ENCODE measurements at regions not wholly inside any gene's neighbourhood (a gene's known extent, or its start where the extent isn't known, plus 50 kb on each side); places are given as distances from the start of the nearest gene placed in this dataset.

DNA sequence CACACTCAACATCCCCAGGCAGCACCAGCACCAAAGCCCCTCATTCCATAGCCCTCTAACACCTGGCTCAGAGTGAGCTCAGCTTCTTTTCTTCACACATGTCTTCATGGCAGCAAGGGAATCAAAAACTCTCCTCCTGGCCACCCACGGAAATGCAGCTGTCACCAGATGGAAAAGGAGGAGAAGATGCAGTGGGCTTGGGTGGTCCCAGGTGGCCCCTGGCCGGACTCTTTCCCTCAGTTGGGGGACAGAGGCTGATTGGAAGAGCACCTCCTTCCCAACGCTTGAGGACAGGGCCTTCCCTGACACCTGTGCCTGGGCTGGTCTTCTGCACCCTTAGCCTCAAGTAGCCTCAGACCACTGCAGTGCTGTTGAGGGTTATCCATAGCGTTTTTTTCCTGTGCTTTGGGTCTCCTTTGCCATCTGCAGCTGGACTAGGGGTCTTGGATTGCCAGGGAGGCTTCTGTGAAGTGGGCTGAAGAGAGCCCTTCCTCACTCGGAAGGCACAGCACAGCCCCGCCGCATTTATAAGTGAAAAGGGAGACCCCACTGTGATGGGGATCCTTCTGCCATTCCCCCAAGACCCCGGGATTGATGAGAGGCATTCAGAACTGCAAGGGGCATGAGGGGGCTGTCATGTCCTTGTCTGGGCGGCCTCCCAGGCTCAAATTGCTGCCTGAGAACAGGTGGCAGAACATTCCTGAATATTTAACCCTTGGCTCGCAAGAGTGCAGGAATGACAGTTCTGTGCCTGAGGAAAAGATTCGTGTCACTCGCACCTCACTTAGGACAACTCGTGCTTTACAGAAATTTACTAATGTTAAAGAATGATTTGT is 200.0 kb downstream of the AUH start:
- no peak for DNase-seq

DNA sequence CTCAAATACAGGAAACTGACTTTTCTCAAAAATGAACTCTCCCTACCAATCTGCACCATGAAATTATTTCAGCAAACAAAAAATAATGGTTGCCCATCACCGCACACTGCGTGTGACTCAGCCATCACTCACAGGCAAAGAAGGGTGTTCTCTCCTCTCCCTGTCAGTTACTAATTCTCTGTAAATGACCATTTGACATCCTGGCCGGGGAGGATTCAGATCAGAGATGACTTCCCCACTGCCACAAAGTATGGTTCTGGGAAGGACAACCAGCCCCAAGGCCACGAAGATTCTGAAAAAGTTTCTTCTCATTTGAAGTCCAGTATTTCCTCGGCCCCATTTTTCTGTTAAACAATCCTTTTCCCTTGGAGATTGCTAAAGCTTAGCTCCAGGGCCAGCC is 199.4 kb downstream of the AUH start:
- DNase-seq: peak; percentile 44

DNA sequence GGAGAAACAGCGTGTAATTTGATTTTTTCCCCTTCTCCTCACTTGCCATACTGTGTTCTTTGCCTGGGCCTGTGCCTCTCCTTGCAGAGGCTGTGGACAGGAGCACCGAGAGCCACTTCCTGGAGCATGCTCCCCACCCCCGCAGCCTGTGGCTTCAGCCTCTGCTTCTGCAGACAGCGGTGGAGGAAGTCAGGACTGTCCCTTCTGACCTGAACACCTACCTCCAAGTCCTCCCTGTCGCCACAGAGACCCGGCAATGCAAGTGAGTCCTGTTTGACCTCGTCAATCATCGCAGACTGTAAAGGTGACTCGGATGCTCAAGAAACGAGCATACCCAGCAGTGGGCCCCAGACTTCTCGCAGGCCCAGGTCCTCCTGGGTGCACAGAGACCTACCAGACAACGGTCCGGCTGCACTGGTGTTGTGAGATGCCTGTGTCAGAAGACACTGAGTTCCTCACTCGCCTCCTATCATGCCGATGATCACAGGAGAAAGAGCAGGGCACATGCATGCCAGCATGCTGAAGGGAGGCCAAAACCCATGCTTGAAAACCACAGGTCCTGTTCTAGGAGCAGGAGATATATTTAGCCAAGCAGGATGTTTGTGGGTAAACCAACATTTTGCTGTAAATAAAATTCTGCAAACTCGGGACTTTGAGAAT is 198.8 kb downstream of the AUH start:
- peak; percentile 77 for DNase-seq

DNA sequence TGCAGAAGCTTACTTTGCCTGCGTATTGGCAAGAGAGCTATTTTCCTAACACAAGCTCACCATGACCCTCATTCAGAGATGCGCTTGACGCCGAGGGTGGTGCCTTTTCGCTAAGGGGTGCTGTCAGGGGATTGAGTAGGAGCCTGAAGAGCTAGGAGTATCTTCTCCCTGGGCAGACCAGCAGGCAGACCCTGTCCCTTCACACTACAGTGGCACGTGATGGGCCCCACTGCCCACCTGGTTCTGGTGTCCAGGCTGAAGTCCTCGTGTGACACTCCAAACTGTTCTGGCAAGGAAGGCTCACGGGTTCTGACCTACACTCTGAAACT is 198.3 kb downstream of the AUH start:
- DNase-seq: no peak

DNA sequence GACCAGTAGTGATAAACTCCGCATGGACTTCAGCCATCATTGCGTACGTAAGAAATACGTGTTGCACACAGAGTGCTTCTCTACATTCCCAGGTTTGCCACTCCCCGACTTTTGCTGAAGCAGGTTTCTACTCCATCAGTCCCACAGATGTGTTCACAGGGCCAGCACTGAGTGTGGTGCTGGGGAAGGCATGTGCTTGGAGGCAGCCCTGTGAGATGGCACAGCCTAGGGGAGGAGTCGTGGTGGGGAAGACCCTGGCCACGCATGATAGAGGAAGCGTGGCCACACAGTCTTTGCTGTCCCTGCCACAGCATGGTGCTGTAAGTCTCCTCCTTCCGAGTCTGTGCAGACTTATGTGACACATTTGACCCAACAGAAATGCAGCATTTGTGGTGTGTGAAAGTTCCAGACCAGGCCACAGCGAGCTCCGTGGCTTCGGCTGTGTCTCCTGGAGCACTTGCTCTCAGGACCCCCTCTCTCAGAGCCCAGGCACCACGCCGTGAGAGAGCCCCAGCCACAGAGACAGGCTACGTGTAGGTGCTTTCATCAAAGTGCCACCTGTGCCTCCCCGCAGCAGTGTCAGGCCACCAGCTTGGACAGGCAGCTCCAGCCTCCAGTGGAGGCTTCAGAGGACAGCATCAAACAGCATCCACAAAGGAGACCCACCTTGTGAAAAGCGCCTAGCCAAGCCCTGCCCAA is 197.8 kb downstream of the AUH start:
- no peak for DNase-seq

Measured in inflammatory macrophage treated with lipopolysaccharide for 4 hours (primary cell).